SK-N-SH treated with all-trans-retinoic acid at 6 μM for 48 hours (cell line): ENCODE measurements at regions not wholly inside any gene's neighbourhood (a gene's known extent, or its start where the extent isn't known, plus 50 kb on each side); places are given as distances from the start of the nearest gene placed in this dataset.

ENCODE experiments used
- OSR1 ChIP-seq: fragments of 250-450 bp; sonication (Bioruptor Pico); IDR thresholded peaks from 2 replicates; pipeline ENCODE4 v1.8.0; 2022; ENCODE audit warnings: moderate library complexity, mild to moderate bottlenecking, inconsistent platforms
- RARB ChIP-seq: fragments of 250-450 bp; sonication (Bioruptor Pico); IDR thresholded peaks from 2 replicates; pipeline ENCODE4 v1.8.0; 2021; ENCODE audit warnings: mild to moderate bottlenecking, moderate library complexity

DNA sequence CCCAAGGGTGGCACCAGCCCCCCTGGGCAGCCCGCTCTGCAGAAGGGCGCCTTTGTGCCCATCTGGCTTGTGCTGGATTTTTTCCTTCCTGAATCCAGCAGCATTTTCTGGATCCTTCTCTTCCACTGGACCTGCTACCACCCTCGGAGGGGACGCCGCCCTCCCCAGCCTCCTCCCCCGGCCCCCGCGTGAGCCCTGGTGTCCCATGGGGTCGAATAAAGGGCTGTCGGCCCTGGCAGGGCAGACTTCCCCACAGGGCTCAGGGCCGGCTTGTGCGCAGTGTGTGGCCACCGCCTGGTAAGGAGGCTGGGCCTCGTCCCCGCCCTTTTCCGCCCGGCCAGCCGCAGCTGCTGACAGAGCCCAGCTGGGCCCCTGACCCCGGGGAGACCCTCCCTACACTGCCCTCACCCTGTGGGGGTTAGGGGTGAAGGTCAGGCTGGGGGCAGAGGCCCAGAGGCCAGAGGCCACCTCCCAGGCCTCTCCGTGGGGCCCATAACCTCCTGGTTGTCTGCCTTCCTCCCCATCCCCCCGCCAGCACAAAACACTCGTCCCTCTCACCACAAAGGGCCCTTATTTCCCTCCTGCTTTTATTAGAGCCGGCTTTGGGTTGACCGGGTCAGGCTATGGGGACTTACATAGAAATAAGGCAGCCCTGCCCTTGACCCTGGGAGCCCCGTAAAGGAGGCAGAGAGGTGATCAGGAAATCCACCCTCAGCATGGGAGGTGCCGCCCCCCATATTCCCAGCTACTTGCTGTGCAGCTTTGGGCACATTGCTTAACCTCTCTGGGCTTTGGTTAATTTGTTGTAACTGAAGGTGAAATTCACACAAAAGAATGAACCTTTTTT, 179.3 kb upstream of the CIBAR2 start:
- TF ChIP-seq OSR1 (CRISPR knock-in tag) (no peak), RARB (CRISPR knock-in tag) (no peak)
